ENCODE measurements at regions not wholly inside any gene's neighbourhood (a gene's known extent, or its start where the extent isn't known, plus 50 kb on each side); places are given as distances from the start of the nearest gene placed in this dataset.

GRCh38 chr1:34520111-34520510, 234.7 kb upstream of the GJB5 start:
- TF ChIP-seq CTCF (conservative IDR thresholded peaks at IDR 0.05) (no peak), ZFX (IDR thresholded peaks at IDR 0.05) (no peak)
